ENCODE measurements at regions not wholly inside any gene's neighbourhood (a gene's known extent, or its start where the extent isn't known, plus 50 kb on each side); places are given as distances from the start of the nearest gene placed in this dataset.

- TF ChIP-seq, protein P1, sequence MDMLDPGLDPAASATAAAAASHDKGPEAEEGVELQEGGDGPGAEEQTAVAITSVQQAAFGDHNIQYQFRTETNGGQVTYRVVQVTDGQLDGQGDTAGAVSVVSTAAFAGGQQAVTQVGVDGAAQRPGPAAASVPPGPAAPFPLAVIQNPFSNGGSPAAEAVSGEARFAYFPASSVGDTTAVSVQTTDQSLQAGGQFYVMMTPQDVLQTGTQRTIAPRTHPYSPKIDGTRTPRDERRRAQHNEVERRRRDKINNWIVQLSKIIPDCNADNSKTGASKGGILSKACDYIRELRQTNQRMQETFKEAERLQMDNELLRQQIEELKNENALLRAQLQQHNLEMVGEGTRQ (IDR thresholded peaks at IDR 0.05): peak; percentile 49
- TF ChIP-seq FOSL2 (IDR thresholded peaks at IDR 0.05) (peak; percentile 67), FOSL2 (CRISPR knock-in tag; IDR thresholded peaks at IDR 0.05) (peak; percentile 95), HEYL (CRISPR knock-in tag; IDR thresholded peaks at IDR 0.05) (no peak), HDAC2 (IDR thresholded peaks at IDR 0.05) (no peak), BHLHE40 (IDR thresholded peaks at IDR 0.05; ENCODE audit: low read depth, low read length) (no peak), ZSCAN20 (CRISPR knock-in tag; IDR thresholded peaks at IDR 0.05) (peak; percentile 46; the same call in 1 of the 2 replicates), ESRRA (IDR thresholded peaks at IDR 0.05; ENCODE audit: borderline replicate concordance, low read length) (no peak), JUN (IDR thresholded peaks at IDR 0.05) (peak; percentile 41 to 75; a peak in 2 of 5 replicates), EHMT2 (IDR thresholded peaks at IDR 0.05; ENCODE audit: low read depth) (no peak), EHF (CRISPR knock-in tag; IDR thresholded peaks at IDR 0.05) (peak; percentile 85; the same call in 1 of the 2 replicates), KDM1A (IDR thresholded peaks at IDR 0.05; ENCODE audit: low read depth) (no peak), SREBF2 (IDR thresholded peaks at IDR 0.05) (no peak), RFX5 (IDR thresholded peaks at IDR 0.05) (no peak), CBX2 (IDR thresholded peaks at IDR 0.05; ENCODE audit: borderline replicate concordance, low read depth) (no peak), GATA3 (IDR thresholded peaks at IDR 0.05; ENCODE audit: borderline replicate concordance) (peak; percentile 80), HOXB5 (CRISPR knock-in tag; IDR thresholded peaks at IDR 0.05) (peak; percentile 84)
- TF ChIP-seq, protein P2, sequence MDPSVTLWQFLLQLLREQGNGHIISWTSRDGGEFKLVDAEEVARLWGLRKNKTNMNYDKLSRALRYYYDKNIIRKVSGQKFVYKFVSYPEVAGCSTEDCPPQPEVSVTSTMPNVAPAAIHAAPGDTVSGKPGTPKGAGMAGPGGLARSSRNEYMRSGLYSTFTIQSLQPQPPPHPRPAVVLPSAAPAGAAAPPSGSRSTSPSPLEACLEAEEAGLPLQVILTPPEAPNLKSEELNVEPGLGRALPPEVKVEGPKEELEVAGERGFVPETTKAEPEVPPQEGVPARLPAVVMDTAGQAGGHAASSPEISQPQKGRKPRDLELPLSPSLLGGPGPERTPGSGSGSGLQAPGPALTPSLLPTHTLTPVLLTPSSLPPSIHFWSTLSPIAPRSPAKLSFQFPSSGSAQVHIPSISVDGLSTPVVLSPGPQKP (IDR thresholded peaks at IDR 0.05; ENCODE audit: low read depth, low read length): no peak
Observed at GRCh38 chr21:43340491-43341377, 86.2 kb downstream of the SIK1 start (continued).

DNA sequence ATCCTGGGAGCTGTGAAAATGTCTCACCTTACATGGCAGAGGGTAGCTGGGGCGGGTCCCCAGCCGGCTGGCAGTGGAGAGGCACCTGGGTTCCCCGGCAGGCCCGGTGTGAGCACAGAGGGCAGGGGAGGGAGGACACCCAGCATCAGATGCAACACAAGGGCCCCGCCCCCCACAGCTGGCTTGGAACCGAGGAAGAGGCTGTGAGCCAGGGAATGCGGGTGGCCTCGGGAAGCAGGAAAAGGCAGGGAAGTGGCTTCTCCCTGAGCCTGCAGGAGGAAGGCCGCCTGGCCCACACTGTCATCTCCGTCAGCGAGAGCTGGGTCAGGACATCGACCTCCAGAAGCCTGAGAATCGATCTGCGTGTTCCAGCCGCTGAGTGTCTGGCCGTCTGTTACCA is 87.3 kb downstream of the SIK1 start:
- no peak overlapping the region for H3K4me3 ChIP-seq
- H3K4me1 ChIP-seq: peaks cover 65% of the 10 kb centered on the region
- POLR2A ChIA-PET: no interaction called here
- FAIRE-seq: no peak
- no peak for ATAC-seq
- WGBS (ENCODE audit: missing lambda C conversion rate): 84% methylated on average over 11 of the region's 16 CpGs
- DNase-seq (ENCODE audit: low read depth in 1 of 2, low spot score in 1 of 2): peak in 1 of 2 experiments; percentile 53
- peak overlapping the region; percentile 72 for H3K4me2 ChIP-seq
- H3K27ac ChIP-seq: peak overlapping the region; percentile 100
- CTCF ChIA-PET: interaction anchor here (1.6 to 3.0 kb wide), 3 partner anchors 25 to 306 kb away, joined by 3 to 15 read pairs (median 4); no protein-coding TSS in a partner anchor
- no peaks in the 10 kb centered on the region for H3K9me3 ChIP-seq
- TF ChIP-seq HOXB13 (CRISPR knock-in tag; IDR thresholded peaks at IDR 0.05; ENCODE audit: low read depth): peak; percentile 43; the same call in 1 of the 2 replicates
- TF ChIP-seq CBX8 (IDR thresholded peaks at IDR 0.05): no peak
- 0 out of 2 replicates have a peak, but pooled peaks have one; percentile 41 for TF ChIP-seq EHF (CRISPR knock-in tag; IDR thresholded peaks at IDR 0.05)

DNA sequence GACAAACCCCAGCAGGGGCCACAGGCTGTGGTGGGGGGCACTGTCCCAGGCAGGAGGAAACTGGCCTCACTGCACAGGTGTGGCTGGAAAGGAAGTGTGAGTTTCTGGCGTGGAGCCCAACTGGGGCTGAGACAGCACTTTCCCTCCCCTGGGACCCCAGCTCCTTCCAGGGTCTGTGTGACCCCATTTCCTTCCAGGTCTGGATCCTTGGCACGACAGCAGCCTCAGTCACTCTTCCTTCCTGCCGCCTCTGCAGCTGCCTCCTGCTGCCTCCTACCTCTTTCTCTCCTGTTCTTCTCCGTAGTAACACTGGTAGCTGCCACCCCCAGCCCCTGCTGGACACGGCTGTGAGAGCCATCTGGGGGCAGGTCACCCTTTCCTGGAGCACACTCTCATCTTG is 88.0 kb downstream of the SIK1 start:
- peak overlapping the region; percentile 72; the same call in 1 of the 3 replicates for H3K4me2 ChIP-seq
- peak overlapping the region; percentile 100 for H3K27ac ChIP-seq
- POLR2A ChIA-PET: no interaction called here
- ATAC-seq (no peak), FAIRE-seq (no peak), DNase-seq (ENCODE audit: low read depth in 1 of 2, low spot score in 1 of 2) (no peak)
- no peak overlapping the region for H3K4me3 ChIP-seq
- H3K4me1 ChIP-seq: peaks cover 67% of the 10 kb centered on the region
- CTCF ChIA-PET: interaction anchor here (1.6 kb wide), 1 partner anchor 26 kb away, joined by 3 read pairs; no protein-coding TSS in a partner anchor
- H3K9me3 ChIP-seq: no peaks in the 10 kb centered on the region
- no peak for TF ChIP-seq BHLHE40 (IDR thresholded peaks at IDR 0.05; ENCODE audit: low read depth, low read length)
- no peak for TF ChIP-seq HOXB5 (CRISPR knock-in tag; IDR thresholded peaks at IDR 0.05)
- no peak for TF ChIP-seq CHD2 (IDR thresholded peaks at IDR 0.05; ENCODE audit: low read length, partially characterized antibody)
- TF ChIP-seq MAFK (IDR thresholded peaks at IDR 0.05; ENCODE audit: partially characterized antibody): no peak
- no peak for TF ChIP-seq MYC (IDR thresholded peaks at IDR 0.05; ENCODE audit: borderline replicate concordance, low read length)
- TF ChIP-seq CTCF (IDR thresholded peaks at IDR 0.05): no peak
- no peak for TF ChIP-seq RNF2 (IDR thresholded peaks at IDR 0.05; ENCODE audit: borderline replicate concordance, low read depth)
- no peak for TF ChIP-seq POLR2A (IDR thresholded peaks at IDR 0.05; ENCODE audit: low read length)
- no peak for TF ChIP-seq ZFP36 (IDR thresholded peaks at IDR 0.05; ENCODE audit: borderline replicate concordance, partially characterized antibody)
- no peak for TF ChIP-seq FOSL2 (IDR thresholded peaks at IDR 0.05)
- no peak for TF ChIP-seq FOSL2 (CRISPR knock-in tag; IDR thresholded peaks at IDR 0.05)
- no peak for TF ChIP-seq MAX (IDR thresholded peaks at IDR 0.05)
- no peak for TF ChIP-seq SREBF2 (IDR thresholded peaks at IDR 0.05)
- WGBS (ENCODE audit: missing lambda C conversion rate): 87% methylated on average over 5 of the region's 5 CpGs
